ENCODE measurements at regions not wholly inside any gene's neighbourhood (a gene's known extent, or its start where the extent isn't known, plus 50 kb on each side); places are given as distances from the start of the nearest gene placed in this dataset.

DNA sequence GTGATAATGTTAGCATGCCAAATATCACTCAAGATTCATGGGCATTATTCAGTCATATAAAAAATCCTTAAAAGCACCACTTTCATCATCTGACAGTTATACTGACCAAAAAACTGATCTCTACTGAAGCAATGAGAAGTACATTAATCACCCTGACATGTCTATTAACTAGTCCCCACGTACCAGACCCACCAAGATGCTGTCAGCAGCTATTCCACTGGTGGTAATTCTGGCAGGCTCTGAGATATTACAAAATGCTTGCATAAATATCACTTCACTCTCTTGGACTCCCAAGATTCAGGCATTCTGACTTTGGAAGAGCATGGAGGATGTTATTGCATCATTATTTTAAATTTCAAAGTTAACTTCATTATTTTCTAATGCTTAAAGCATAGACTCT lies 717.0 kb downstream of the DNAH5 start:
- TF ChIP-seq, protein P1, sequence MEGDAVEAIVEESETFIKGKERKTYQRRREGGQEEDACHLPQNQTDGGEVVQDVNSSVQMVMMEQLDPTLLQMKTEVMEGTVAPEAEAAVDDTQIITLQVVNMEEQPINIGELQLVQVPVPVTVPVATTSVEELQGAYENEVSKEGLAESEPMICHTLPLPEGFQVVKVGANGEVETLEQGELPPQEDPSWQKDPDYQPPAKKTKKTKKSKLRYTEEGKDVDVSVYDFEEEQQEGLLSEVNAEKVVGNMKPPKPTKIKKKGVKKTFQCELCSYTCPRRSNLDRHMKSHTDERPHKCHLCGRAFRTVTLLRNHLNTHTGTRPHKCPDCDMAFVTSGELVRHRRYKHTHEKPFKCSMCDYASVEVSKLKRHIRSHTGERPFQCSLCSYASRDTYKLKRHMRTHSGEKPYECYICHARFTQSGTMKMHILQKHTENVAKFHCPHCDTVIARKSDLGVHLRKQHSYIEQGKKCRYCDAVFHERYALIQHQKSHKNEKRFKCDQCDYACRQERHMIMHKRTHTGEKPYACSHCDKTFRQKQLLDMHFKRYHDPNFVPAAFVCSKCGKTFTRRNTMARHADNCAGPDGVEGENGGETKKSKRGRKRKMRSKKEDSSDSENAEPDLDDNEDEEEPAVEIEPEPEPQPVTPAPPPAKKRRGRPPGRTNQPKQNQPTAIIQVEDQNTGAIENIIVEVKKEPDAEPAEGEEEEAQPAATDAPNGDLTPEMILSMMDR (IDR thresholded peaks at IDR 0.05): no peak
- no peaks in the 10 kb centered on the region for H3K36me3 ChIP-seq (ENCODE audit: insufficient read depth in 1 of 2, low read depth in 1 of 2)
- 3 to 8% (median 6%) methylated on average over 1 of the region's 1 CpG for WGBS, 3 donors
- H3K4me3 ChIP-seq: no peak overlapping the region
- ATAC-seq (no peak), DNase-seq (no peak)
- H3K4me1 ChIP-seq: no peaks in the 10 kb centered on the region
- no peaks in the 10 kb centered on the region for H3K27me3 ChIP-seq (ENCODE audit: insufficient read depth in 3 of 3, low read length in 2 of 3)
- H3K9me3 ChIP-seq: peaks cover 11% of the 10 kb centered on the region
- intact Hi-C loops (cut with DNase I): no loop called here
- no peak overlapping the region for H3K27ac ChIP-seq

DNA sequence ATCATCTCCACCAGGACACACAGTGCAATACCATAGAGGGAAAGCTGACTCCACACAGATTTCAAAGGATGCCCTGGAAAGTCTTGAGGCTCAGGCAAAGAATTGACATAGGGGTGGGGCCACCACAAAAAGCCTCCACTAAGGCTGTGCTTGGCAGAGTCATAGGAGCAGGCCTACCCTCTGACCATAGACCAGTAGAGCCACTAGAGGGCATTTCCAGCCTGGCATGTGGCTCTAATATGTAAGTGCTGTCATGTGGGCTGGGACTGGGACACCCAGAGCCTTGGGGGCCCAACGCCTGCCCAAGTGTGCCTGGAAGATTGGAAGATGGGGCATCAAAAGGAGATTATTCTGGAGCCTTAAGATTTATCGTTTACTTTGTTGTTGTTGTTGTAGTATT lies 726.0 kb downstream of the DNAH5 start:
- Histone ChIP-seq H3K27me3 (ENCODE audit: insufficient read depth in 3 of 3, low read length in 2 of 3) (no peaks in the 10 kb centered on the region), H3K4me3 (no peak overlapping the region), H3K4me1 (no peaks in the 10 kb centered on the region), H3K36me3 (ENCODE audit: insufficient read depth in 1 of 2, low read depth in 1 of 2) (no peaks in the 10 kb centered on the region), H3K9me3 (peaks cover 2% of the 10 kb centered on the region), H3K27ac (no peak overlapping the region)
- DNase-seq (no peak), ATAC-seq (no peak)
- 74 to 77% (median 76%) methylated on average over 2 of the region's 2 CpGs for WGBS, 3 donors
- TF ChIP-seq, protein P1 (IDR thresholded peaks at IDR 0.05): no peak
- intact Hi-C loops (cut with DNase I): no loop called here

DNA sequence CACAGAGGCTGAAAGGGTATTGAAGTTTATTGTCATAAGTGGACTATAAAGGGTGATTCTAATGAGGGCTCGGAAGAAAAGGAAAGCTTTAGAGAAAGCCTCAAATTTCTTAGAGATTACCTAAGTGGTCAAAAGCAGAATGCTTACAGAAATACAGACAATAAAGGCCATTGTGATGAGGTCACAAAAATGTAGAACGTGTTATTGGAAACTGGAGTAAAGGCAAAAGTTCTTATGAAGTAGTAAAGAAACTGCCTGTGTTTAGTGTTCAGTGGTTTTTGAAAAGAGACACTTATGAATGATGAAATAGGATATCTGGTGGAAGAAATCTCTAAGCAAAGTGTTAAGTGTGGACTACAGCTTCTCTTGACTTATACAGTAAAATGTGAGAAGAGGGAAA lies 726.9 kb downstream of the DNAH5 start:
- TF ChIP-seq, protein P1 (IDR thresholded peaks at IDR 0.05): no peak
- ATAC-seq (no peak), DNase-seq (no peak)
- H3K27me3 ChIP-seq (ENCODE audit: insufficient read depth in 3 of 3, low read length in 2 of 3): no peaks in the 10 kb centered on the region
- no peaks in the 10 kb centered on the region for H3K9me3 ChIP-seq
- H3K27ac ChIP-seq: no peak overlapping the region
- H3K4me3 ChIP-seq: no peak overlapping the region
- H3K36me3 ChIP-seq (ENCODE audit: insufficient read depth in 1 of 2, low read depth in 1 of 2): no peaks in the 10 kb centered on the region
- intact Hi-C loops (cut with DNase I): no loop called here
- H3K4me1 ChIP-seq: no peaks in the 10 kb centered on the region
- 56 to 65% (median 62%) methylated on average over 2 of the region's 2 CpGs for WGBS, 3 donors

DNA sequence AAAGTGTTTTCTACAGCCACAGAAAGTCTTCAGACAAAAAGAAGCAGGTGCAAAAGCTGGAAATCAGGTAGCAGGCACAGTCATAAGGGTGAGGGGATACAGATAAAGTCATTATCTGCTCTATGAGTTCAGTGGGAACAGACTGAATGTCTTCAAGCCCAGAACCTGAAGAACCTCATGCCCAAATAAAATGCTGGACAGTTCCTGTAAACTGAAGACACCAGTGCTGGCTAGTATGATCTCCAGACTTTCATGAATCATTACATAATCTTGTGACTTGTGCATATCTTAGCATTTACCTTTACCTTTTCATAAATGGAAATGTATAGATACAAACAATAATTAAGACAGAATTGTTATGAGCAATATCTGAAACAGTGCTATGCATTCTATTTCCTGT lies 728.7 kb downstream of the DNAH5 start:
- Histone ChIP-seq H3K4me1 (no peaks in the 10 kb centered on the region), H3K27me3 (ENCODE audit: insufficient read depth in 3 of 3, low read length in 2 of 3) (no peaks in the 10 kb centered on the region), H3K4me3 (no peak overlapping the region), H3K36me3 (ENCODE audit: insufficient read depth in 1 of 2, low read depth in 1 of 2) (no peaks in the 10 kb centered on the region), H3K27ac (no peak overlapping the region), H3K9me3 (no peaks in the 10 kb centered on the region)
- TF ChIP-seq, protein P1 (IDR thresholded peaks at IDR 0.05): no peak
- intact Hi-C loops (cut with DNase I): no loop called here
- ATAC-seq: no peak
- no peak for DNase-seq

DNA sequence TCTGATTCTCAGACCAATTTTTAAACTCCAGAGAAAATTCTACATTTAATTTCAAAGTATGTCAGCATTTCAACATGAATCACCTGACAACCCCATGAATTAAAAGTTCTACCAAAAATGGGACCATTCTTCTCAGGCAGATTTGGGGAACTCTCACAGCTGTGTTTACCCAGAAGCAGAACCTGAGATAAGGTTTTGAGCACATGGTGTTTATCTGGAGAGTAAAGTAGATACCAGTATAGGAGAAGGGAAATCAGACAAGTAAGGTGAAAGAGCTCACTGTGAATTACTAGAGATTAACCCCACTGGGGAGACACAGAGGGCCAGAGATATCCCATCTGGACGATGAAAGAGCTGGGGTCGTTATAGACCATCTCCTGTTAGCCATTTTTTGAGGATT lies 729.1 kb downstream of the DNAH5 start:
- Histone ChIP-seq H3K36me3 (ENCODE audit: insufficient read depth in 1 of 2, low read depth in 1 of 2) (no peaks in the 10 kb centered on the region), H3K27ac (no peak overlapping the region), H3K4me3 (no peak overlapping the region), H3K9me3 (no peaks in the 10 kb centered on the region), H3K27me3 (ENCODE audit: insufficient read depth in 3 of 3, low read length in 2 of 3) (no peaks in the 10 kb centered on the region), H3K4me1 (no peaks in the 10 kb centered on the region)
- intact Hi-C loops (cut with DNase I): no loop called here
- ATAC-seq: no peak
- DNase-seq: no peak
- 46 to 66% (median 59%) methylated on average over 2 of the region's 2 CpGs for WGBS, 3 donors
- TF ChIP-seq, protein P1 (IDR thresholded peaks at IDR 0.05): no peak
